B cell (primary cell): ENCODE measurements at regions not wholly inside any gene's neighbourhood (a gene's known extent, or its start where the extent isn't known, plus 50 kb on each side); places are given as distances from the start of the nearest gene placed in this dataset.

Source experiments
- ATAC-seq: fragments of 200-7000 bp; cut with Tn5 transposase; one replicate; pipeline ENCODE4 v1.10.0; 2021; ENCODE audit warnings: low read depth, mild to moderate bottlenecking, moderate number of reproducible peaks, moderate library complexity
- CTCF ChIA-PET: fragments of 350-600 bp; sonication (Branson Sonifier 250); formaldehyde crosslinking; loops from one replicate; lab custom pipeline; 2021; ENCODE audit warnings: antibody characterized with exemption, inconsistent platforms; lab: Charles Lee
- POLR2A ChIA-PET: fragments of 350-600 bp; sonication (Branson Sonifier 250); formaldehyde crosslinking; loops from one replicate; lab custom pipeline; 2021; ENCODE audit warnings: antibody characterized with exemption; lab: Charles Lee
- DNase-seq: peaks from one replicate; pipeline ENCODE4 v3.0.0; 2013
- H2AFZ ChIP-seq: 2 replicates; pipeline ENCODE4 v1.6.1; 2012; ENCODE audit warnings: mild to moderate bottlenecking, low read depth, low read length; ENCODE audit not compliant: insufficient read depth, poor library complexity, severe bottlenecking
- H3K27ac ChIP-seq, 2 donors: 1 replicate in 1 of 2; 2 replicates in 1 of 2; pipeline ENCODE4 v1.5.1; 2012 to 2013; ENCODE audit warnings: low read length in 2 of 2, mild to moderate bottlenecking in 2 of 2, moderate library complexity in 1 of 2
- H3K27me3 ChIP-seq, 4 experiments: fragments of 200-600 bp in 1 of 4; sonication (generic) in 1 of 4; replicated peaks in 1 of 4; 1 replicate in 2 of 4; 2 replicates in 2 of 4; pipeline versions ENCODE4 v1.6.1 to v1.7.0; 2013 to 2016; ENCODE audit warnings: low read length in 3 of 4, mild to moderate bottlenecking in 2 of 4, mixed read lengths in 1 of 4, moderate library complexity in 1 of 4; ENCODE audit not compliant: insufficient read depth in 4 of 4, control insufficient read depth in 3 of 4; ENCODE audit errors: control extremely low read depth in 1 of 4
- H3K36me3 ChIP-seq, 2 experiments: replicated peaks in 1 of 2; 1 replicate in 1 of 2; 2 replicates in 1 of 2; pipeline versions ENCODE4 v1.6.1 to v1.7.1; 2013; ENCODE audit warnings: low read length in 1 of 2; ENCODE audit not compliant: insufficient read depth in 2 of 2, control insufficient read depth in 1 of 2; ENCODE audit errors: control extremely low read depth in 1 of 2, extremely low read depth in 1 of 2
- H3K4me1 ChIP-seq, 2 donors: fragments of 200-600 bp in 1 of 2; sonication (generic) in 1 of 2; 1 replicate in 1 of 2; 2 replicates in 1 of 2; pipeline versions ENCODE4 v1.5.1 to v1.6.1; 2013 to 2017; ENCODE audit warnings: low read length in 2 of 2; ENCODE audit not compliant: control insufficient read depth in 2 of 2, insufficient read depth in 2 of 2
- H3K4me2 ChIP-seq: replicated peaks from 2 replicates; pipeline ENCODE3; 2012; ENCODE audit warnings: mild to moderate bottlenecking, low read depth, low read length; ENCODE audit not compliant: poor library complexity, severe bottlenecking
- H3K4me3 ChIP-seq, 5 experiments: fragments of 200-600 bp in 1 of 5; sonication (generic) in 1 of 5; 1 replicate in 3 of 5; 2 replicates in 2 of 5; pipeline versions ENCODE4 v1.5.1 to v1.7.0; 2011 to 2016; ENCODE audit warnings: low read length in 4 of 5, mild to moderate bottlenecking in 4 of 5, low read depth in 2 of 5, control low read depth in 1 of 5, moderate library complexity in 1 of 5; ENCODE audit not compliant: insufficient read depth in 1 of 5; ENCODE audit errors: control extremely low read depth in 1 of 5, extremely low read depth in 1 of 5
- H3K79me2 ChIP-seq: fragments of 200-600 bp; sonication (generic); one replicate; pipeline ENCODE4 v1.6.0; 2016; ENCODE audit warnings: low read length; ENCODE audit not compliant: control insufficient read depth, insufficient read depth
- H3K9ac ChIP-seq: fragments of 200-600 bp; sonication (generic); 2 replicates; pipeline ENCODE4 v1.6.1; 2017; ENCODE audit warnings: mild to moderate bottlenecking, low read length, moderate library complexity
- H3K9me3 ChIP-seq, 3 donors: one replicate each; pipeline versions ENCODE4 v1.6.1 to v1.7.1; 2013; ENCODE audit warnings: low read length in 2 of 3; ENCODE audit not compliant: control insufficient read depth in 2 of 3, insufficient read depth in 1 of 3; ENCODE audit errors: control extremely low read depth in 1 of 3
- H4K20me1 ChIP-seq: 2 replicates; pipeline ENCODE4 v1.6.0; 2012; ENCODE audit warnings: mild to moderate bottlenecking, low read length; ENCODE audit not compliant: insufficient read depth, control insufficient read depth, poor library complexity, severe bottlenecking
- H3K27ac Mint-ChIP-seq: one replicate; pipeline ENCODE4 v1.8.0; 2021; ENCODE audit warnings: mixed read lengths
- H3K27me3 Mint-ChIP-seq: one replicate; pipeline ENCODE4 v1.8.0; 2021; ENCODE audit warnings: mixed read lengths
- H3K4me1 Mint-ChIP-seq: one replicate; pipeline ENCODE4 v1.8.0; 2021; ENCODE audit warnings: mixed read lengths
- H3K4me3 Mint-ChIP-seq: one replicate; pipeline ENCODE4 v1.8.0; 2021; ENCODE audit warnings: mixed read lengths
- H3K9me3 Mint-ChIP-seq: one replicate; pipeline ENCODE4 v1.8.0; 2022; ENCODE audit warnings: mixed read lengths; ENCODE audit not compliant: insufficient read depth
- EZH2 ChIP-seq: IDR thresholded peaks from 2 replicates; pipeline ENCODE4 v1.6.1; 2012; ENCODE audit warnings: borderline replicate concordance, low read depth, mild to moderate bottlenecking, moderate library complexity, low read length; ENCODE audit not compliant: insufficient read depth, poor library complexity, severe bottlenecking
- WGBS: methylation state at CpG from one replicate; pipeline ENCODE4 v1.1.5; 2013; ENCODE audit warnings: missing lambda C conversion rate; ENCODE audit not compliant: insufficient coverage; 5-methylcytosine and 5-hydroxymethylcytosine counted together
- intact Hi-C: fragments of 100-400 bp; cut with micrococcal nuclease; formaldehyde crosslinking; loops from one replicate; pipeline ENCODE4 v1.10.0; 2022
- TF ChIP-seq, protein P1 (sequence below): fragments of 200-600 bp; IDR thresholded peaks from one replicate; pipeline ENCODE4 v1.8.0; 2022; ENCODE audit warnings: antibody characterized with exemption, mild to moderate bottlenecking

DNA sequence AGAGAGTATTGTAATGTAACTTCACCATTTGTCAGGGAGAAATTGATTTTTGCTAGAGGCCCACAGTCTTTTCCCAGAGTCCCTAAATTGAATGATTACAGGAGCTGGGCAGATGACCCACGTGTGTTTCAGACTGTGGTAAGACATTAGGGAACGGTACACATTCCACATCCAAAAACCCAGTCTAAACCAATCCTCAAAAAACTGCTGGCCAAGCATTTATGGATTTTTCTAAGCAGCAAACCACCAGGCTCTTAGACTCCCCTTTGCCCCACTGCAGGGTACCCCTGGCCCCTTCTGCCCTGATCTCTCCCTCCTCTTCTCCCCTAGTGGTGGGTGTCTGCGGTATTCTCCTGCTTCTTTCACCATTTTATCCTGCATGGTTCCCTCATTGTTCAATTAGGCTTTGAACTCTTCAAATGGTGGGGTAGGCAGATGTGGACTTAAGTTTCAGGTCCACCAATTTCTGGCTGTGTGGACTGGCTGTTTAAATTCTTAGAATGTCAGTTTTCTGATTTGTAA is 135.5 kb upstream of the SORCS3 start:
- H3K9ac ChIP-seq, result no peak overlapping the region
- Mint-ChIP-seq H3K4me1 (no peaks in the 10 kb centered on the region), H3K4me3 (no peak overlapping the region), H3K27ac (no peak overlapping the region), H3K9me3 (no peaks in the 10 kb centered on the region), H3K27me3 (peaks cover 18% of the 10 kb centered on the region)
- intact Hi-C loops, result no loop called here
- no peak overlapping the region for H3K4me2 ChIP-seq
- H3K27me3 ChIP-seq, result peaks cover 0 to 3% (median 0%) of the 10 kb centered on the region in 4 experiments
- no peak overlapping the region for H3K4me3 ChIP-seq
- H3K27ac ChIP-seq, result no peak overlapping the region
- no peak for TF ChIP-seq EZH2
- TF ChIP-seq, protein P1, sequence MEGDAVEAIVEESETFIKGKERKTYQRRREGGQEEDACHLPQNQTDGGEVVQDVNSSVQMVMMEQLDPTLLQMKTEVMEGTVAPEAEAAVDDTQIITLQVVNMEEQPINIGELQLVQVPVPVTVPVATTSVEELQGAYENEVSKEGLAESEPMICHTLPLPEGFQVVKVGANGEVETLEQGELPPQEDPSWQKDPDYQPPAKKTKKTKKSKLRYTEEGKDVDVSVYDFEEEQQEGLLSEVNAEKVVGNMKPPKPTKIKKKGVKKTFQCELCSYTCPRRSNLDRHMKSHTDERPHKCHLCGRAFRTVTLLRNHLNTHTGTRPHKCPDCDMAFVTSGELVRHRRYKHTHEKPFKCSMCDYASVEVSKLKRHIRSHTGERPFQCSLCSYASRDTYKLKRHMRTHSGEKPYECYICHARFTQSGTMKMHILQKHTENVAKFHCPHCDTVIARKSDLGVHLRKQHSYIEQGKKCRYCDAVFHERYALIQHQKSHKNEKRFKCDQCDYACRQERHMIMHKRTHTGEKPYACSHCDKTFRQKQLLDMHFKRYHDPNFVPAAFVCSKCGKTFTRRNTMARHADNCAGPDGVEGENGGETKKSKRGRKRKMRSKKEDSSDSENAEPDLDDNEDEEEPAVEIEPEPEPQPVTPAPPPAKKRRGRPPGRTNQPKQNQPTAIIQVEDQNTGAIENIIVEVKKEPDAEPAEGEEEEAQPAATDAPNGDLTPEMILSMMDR, result no peak
- CTCF ChIA-PET, result no interaction called here
- no peaks in the 10 kb centered on the region for H3K9me3 ChIP-seq
- DNase-seq (no peak), ATAC-seq (no peak)
- H3K36me3 ChIP-seq, result no peaks in the 10 kb centered on the region
- POLR2A ChIA-PET, result no interaction called here
- no peaks in the 10 kb centered on the region for H3K4me1 ChIP-seq
- WGBS, result 68% methylated on average over 2 of the region's 3 CpGs
- H4K20me1 ChIP-seq, result no peaks in the 10 kb centered on the region
- H2AFZ ChIP-seq, result no peak overlapping the region
- no peaks in the 10 kb centered on the region for H3K79me2 ChIP-seq

DNA sequence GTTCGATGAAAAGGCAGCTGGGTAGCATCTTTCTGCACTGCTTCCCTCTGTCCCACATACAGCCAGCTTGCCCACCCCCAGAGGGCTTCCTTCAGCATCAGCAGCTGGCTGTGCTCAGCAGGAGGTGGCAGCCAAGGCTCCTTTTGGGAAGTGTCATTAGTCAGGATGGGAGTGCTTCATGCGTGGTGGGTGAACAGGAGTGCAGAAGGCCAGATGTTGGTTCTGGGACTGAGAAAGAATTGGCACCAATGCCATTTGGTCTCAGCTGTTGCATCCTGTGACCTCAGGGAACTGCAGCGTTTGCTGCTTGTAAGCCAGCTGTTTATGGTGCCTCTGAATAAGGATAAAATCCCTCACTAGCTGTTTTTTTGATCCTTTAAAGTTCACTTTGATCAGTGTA is 131.1 kb upstream of the SORCS3 start:
- Histone ChIP-seq H3K9ac (no peak overlapping the region), H3K36me3 (no peaks in the 10 kb centered on the region), H3K4me2 (no peak overlapping the region), H3K4me1 (no peaks in the 10 kb centered on the region), H3K79me2 (no peaks in the 10 kb centered on the region), H4K20me1 (no peaks in the 10 kb centered on the region), H3K4me3 (no peak overlapping the region), H2AFZ (no peak overlapping the region), H3K27me3 (no peaks in the 10 kb centered on the region), H3K27ac (no peak overlapping the region), H3K9me3 (no peaks in the 10 kb centered on the region)
- DNase-seq, result no peak
- intact Hi-C loops, result no loop called here
- ATAC-seq, result no peak
- H3K4me1 Mint-ChIP-seq, result no peaks in the 10 kb centered on the region
- POLR2A ChIA-PET, result no interaction called here
- WGBS, result 85% methylated on average over 3 of the region's 3 CpGs
- TF ChIP-seq, protein P1, result no peak
- TF ChIP-seq EZH2, result no peak
- peaks cover 31% of the 10 kb centered on the region for H3K27me3 Mint-ChIP-seq
- CTCF ChIA-PET, result no interaction called here
- no peak overlapping the region for H3K4me3 Mint-ChIP-seq
- no peaks in the 10 kb centered on the region for H3K9me3 Mint-ChIP-seq
- no peak overlapping the region for H3K27ac Mint-ChIP-seq
